Spinal cord (tissue), 9 donors: ENCODE measurements at regions not wholly inside any gene's neighbourhood (a gene's known extent, or its start where the extent isn't known, plus 50 kb on each side); places are given as distances from the start of the nearest gene placed in this dataset.
"Not testable (repeated sequence)": the region's sequence is repeated elsewhere in the genome, so short reads cannot be mapped to it uniquely, and the experiment has no call there.

ENCODE experiments used
- DNase-seq, 6 donors: peaks; one replicate each; pipeline versions ENCODE4 v3.0.0 to v3.0.0-alpha.2; 2013 to 2015; ENCODE audit warnings: low spot score in 6 of 6, low read depth in 4 of 6
- H3K27ac ChIP-seq: one replicate; pipeline ENCODE4 v1.5.1; 2013; ENCODE audit warnings: low read depth, low read length, control low read depth
- H3K27me3 ChIP-seq: one replicate; pipeline ENCODE4 v1.6.1; 2013; ENCODE audit warnings: low read length; ENCODE audit not compliant: control insufficient read depth, insufficient read depth
- H3K36me3 ChIP-seq: one replicate; pipeline ENCODE4 v1.6.1; 2013; ENCODE audit warnings: low read length; ENCODE audit not compliant: control insufficient read depth, insufficient read depth
- H3K4me1 ChIP-seq: one replicate; pipeline ENCODE4 v1.6.1; 2013; ENCODE audit warnings: low read length; ENCODE audit not compliant: control insufficient read depth, insufficient read depth
- H3K4me3 ChIP-seq: one replicate; pipeline ENCODE4 v1.5.1; 2013; ENCODE audit warnings: low read depth, low read length, control low read depth
- H3K9me3 ChIP-seq: one replicate; pipeline ENCODE4 v1.6.1; 2013; ENCODE audit warnings: low read length; ENCODE audit not compliant: control insufficient read depth, insufficient read depth
- WGBS: methylation state at CpG from one replicate; pipeline ENCODE4 v1.1.5; 2013; ENCODE audit warnings: missing lambda C conversion rate; ENCODE audit not compliant: insufficient coverage; 5-methylcytosine and 5-hydroxymethylcytosine counted together
- donor health status: healthy.

- Histone ChIP-seq H3K27ac (no peak overlapping the region), H3K9me3 (no peaks in the 10 kb centered on the region), H3K27me3 (no peaks in the 10 kb centered on the region), H3K4me3 (no peak overlapping the region), H3K36me3 (no peaks in the 10 kb centered on the region), H3K4me1 (no peaks in the 10 kb centered on the region)
- no peak for DNase-seq
Measured at GRCh38 chr3:99322551-99322950, 315.8 kb upstream of the COL8A1 start.

- Histone ChIP-seq H3K27ac (no peak overlapping the region), H3K4me3 (no peak overlapping the region), H3K36me3 (no peaks in the 10 kb centered on the region), H3K27me3 (no peaks in the 10 kb centered on the region), H3K9me3 (no peaks in the 10 kb centered on the region), H3K4me1 (no peaks in the 10 kb centered on the region)
- DNase-seq = no peak
- WGBS = no CpG with 5 or more reads among the region's 1 CpG
Measured at GRCh38 chr3:99321261-99321660, 317.1 kb upstream of the COL8A1 start.

- H3K9me3 ChIP-seq = no peaks in the 10 kb centered on the region
- WGBS = no CpG with 5 or more reads among the region's 2 CpGs
- no peak overlapping the region for H3K27ac ChIP-seq
- H3K27me3 ChIP-seq = no peaks in the 10 kb centered on the region
- no peaks in the 10 kb centered on the region for H3K4me1 ChIP-seq
- no peaks in the 10 kb centered on the region for H3K36me3 ChIP-seq
- no peak overlapping the region for H3K4me3 ChIP-seq
- no peak for DNase-seq
Measured at GRCh38 chr3:99319961-99320360, 318.4 kb upstream of the COL8A1 start.

GRCh38 chr3:99319450-99319849, 318.9 kb upstream of the COL8A1 start:
- H3K27ac ChIP-seq = no peak overlapping the region
- no peak overlapping the region for H3K4me3 ChIP-seq
- WGBS = no CpG with 5 or more reads among the region's 1 CpG
- no peaks in the 10 kb centered on the region for H3K9me3 ChIP-seq
- DNase-seq = no peak
- H3K27me3 ChIP-seq = no peaks in the 10 kb centered on the region
- no peaks in the 10 kb centered on the region for H3K4me1 ChIP-seq
- H3K36me3 ChIP-seq = no peaks in the 10 kb centered on the region

- Histone ChIP-seq H3K36me3 (no peaks in the 10 kb centered on the region), H3K27me3 (no peaks in the 10 kb centered on the region), H3K4me3 (no peak overlapping the region), H3K9me3 (no peaks in the 10 kb centered on the region), H3K27ac (no peak overlapping the region), H3K4me1 (no peaks in the 10 kb centered on the region)
- DNase-seq = no peak
- WGBS = no CpG with 5 or more reads among the region's 2 CpGs
Measured at GRCh38 chr3:99317201-99317600, 321.2 kb upstream of the COL8A1 start.

GRCh38 chr3:99315896-99316295, 322.5 kb upstream of the COL8A1 start:
- H3K27me3 ChIP-seq = no peaks in the 10 kb centered on the region
- H3K27ac ChIP-seq = no peak overlapping the region
- WGBS = 80% methylated on average over 3 of the region's 3 CpGs
- no peaks in the 10 kb centered on the region for H3K4me1 ChIP-seq
- no peak overlapping the region for H3K4me3 ChIP-seq
- no peaks in the 10 kb centered on the region for H3K36me3 ChIP-seq
- no peak for DNase-seq
- no peaks in the 10 kb centered on the region for H3K9me3 ChIP-seq

GRCh38 chr3:99313485-99313884, 324.9 kb upstream of the COL8A1 start:
- H3K36me3 ChIP-seq = no peaks in the 10 kb centered on the region
- no peaks in the 10 kb centered on the region for H3K27me3 ChIP-seq
- no peaks in the 10 kb centered on the region for H3K9me3 ChIP-seq
- H3K4me3 ChIP-seq = no peak overlapping the region
- H3K4me1 ChIP-seq = no peaks in the 10 kb centered on the region
- H3K27ac ChIP-seq = no peak overlapping the region
- peak in 1 of 6 donors; percentile 20 for DNase-seq

- Histone ChIP-seq H3K4me1 (no peaks in the 10 kb centered on the region), H3K9me3 (no peaks in the 10 kb centered on the region), H3K27me3 (no peaks in the 10 kb centered on the region), H3K4me3 (no peak overlapping the region), H3K27ac (no peak overlapping the region), H3K36me3 (no peaks in the 10 kb centered on the region)
- WGBS = no CpG with 5 or more reads among the region's 1 CpG
- no peak for DNase-seq
Measured at GRCh38 chr3:99298661-99299060, 339.7 kb upstream of the COL8A1 start.

- Histone ChIP-seq H3K27me3 (no peaks in the 10 kb centered on the region), H3K4me3 (no peak overlapping the region), H3K9me3 (no peaks in the 10 kb centered on the region), H3K4me1 (no peaks in the 10 kb centered on the region), H3K27ac (no peak overlapping the region), H3K36me3 (no peaks in the 10 kb centered on the region)
- no peak for DNase-seq
- WGBS = no CpG with 5 or more reads among the region's 1 CpG
Measured at GRCh38 chr3:99295836-99296235, 342.6 kb upstream of the COL8A1 start.

- not testable (repeated sequence) for H3K27ac ChIP-seq, H3K4me3 ChIP-seq, H3K36me3 ChIP-seq, H3K27me3 ChIP-seq, H3K9me3 ChIP-seq, H3K4me1 ChIP-seq
- peak in 1 of 6 donors; percentile 16 for DNase-seq
- 0% methylated on average over 1 of the region's 8 CpGs for WGBS
Measured at GRCh38 chr3:99294092-99294491, 344.3 kb upstream of the COL8A1 start.

- no peak overlapping the region for H3K4me3 ChIP-seq
- H3K27me3 ChIP-seq = no peaks in the 10 kb centered on the region
- no peaks in the 10 kb centered on the region for H3K9me3 ChIP-seq
- no CpG with 5 or more reads among the region's 2 CpGs for WGBS
- no peaks in the 10 kb centered on the region for H3K4me1 ChIP-seq
- H3K27ac ChIP-seq = no peak overlapping the region
- DNase-seq = no peak
- H3K36me3 ChIP-seq = no peaks in the 10 kb centered on the region
Measured at GRCh38 chr3:99287876-99288275, 350.5 kb upstream of the COL8A1 start.
